HEK293T (cell line): ENCODE measurements at regions not wholly inside any gene's neighbourhood (a gene's known extent, or its start where the extent isn't known, plus 50 kb on each side); places are given as distances from the start of the nearest gene placed in this dataset.

Experiments used
- CTCF ChIA-PET: fragments of 350-600 bp; formaldehyde crosslinking; extraction: SDS; loops from one replicate; lab custom pipeline; 2021; ENCODE audit warnings: antibody characterized with exemption, inconsistent platforms; lab: Yijun Ruan, JAX
- POLR2A ChIA-PET: fragments of 350-600 bp; formaldehyde crosslinking; extraction: SDS; loops from one replicate; lab custom pipeline; 2020; ENCODE audit warnings: antibody characterized with exemption, inconsistent platforms; lab: Yijun Ruan, JAX
- DNase-seq: peaks from one replicate; pipeline ENCODE4 v3.0.0; 2012; ENCODE audit warnings: mixed read lengths; ENCODE audit errors: extremely low spot score
- ARNT ChIP-seq: fragments of 450-650 bp; IDR thresholded peaks from 2 replicates; pipeline ENCODE4 v1.6.1; 2017; ENCODE audit warnings: mild to moderate bottlenecking
- BHLHE40 ChIP-seq: fragments of 450-650 bp; IDR thresholded peaks from 2 replicates; pipeline ENCODE4 v1.6.1; 2016; ENCODE audit warnings: mild to moderate bottlenecking, moderate library complexity, borderline replicate concordance
- CTBP1 ChIP-seq: fragments of 450-650 bp; IDR thresholded peaks from 2 replicates; pipeline ENCODE4 v1.6.1; 2016; ENCODE audit warnings: borderline replicate concordance
- ELF4 ChIP-seq: fragments of 450-650 bp; IDR thresholded peaks from 2 replicates; pipeline ENCODE4 v1.6.1; 2017; ENCODE audit warnings: antibody characterized with exemption
- FOXA1 ChIP-seq: fragments of 450-650 bp; IDR thresholded peaks from 2 replicates; pipeline ENCODE4 v1.6.1; 2016; ENCODE audit warnings: mild to moderate bottlenecking
- FOXK2 ChIP-seq: fragments of 450-650 bp; IDR thresholded peaks from 2 replicates; pipeline ENCODE4 v1.6.1; 2016; ENCODE audit warnings: mild to moderate bottlenecking
- FOXM1 ChIP-seq: fragments of 450-650 bp; IDR thresholded peaks from 2 replicates; pipeline ENCODE4 v1.6.1; 2017; ENCODE audit warnings: mild to moderate bottlenecking, borderline replicate concordance
- HDGF ChIP-seq: fragments of 450-650 bp; IDR thresholded peaks from 2 replicates; pipeline ENCODE4 v1.6.1; 2017; ENCODE audit warnings: antibody characterized with exemption, borderline replicate concordance
- L3MBTL2 ChIP-seq: fragments of 450-650 bp; conservative IDR thresholded peaks from 2 replicates; pipeline ENCODE4 v1.6.1; 2016; ENCODE audit warnings: mild to moderate bottlenecking
- LEF1 ChIP-seq: fragments of 450-650 bp; IDR thresholded peaks from 2 replicates; pipeline ENCODE4 v1.6.1; 2017; ENCODE audit warnings: mild to moderate bottlenecking, borderline replicate concordance
- NFRKB ChIP-seq: fragments of 450-650 bp; IDR thresholded peaks from 2 replicates; pipeline ENCODE4 v1.6.1; 2016; ENCODE audit warnings: mild to moderate bottlenecking, moderate library complexity
- PKNOX1 ChIP-seq: fragments of 450-650 bp; IDR thresholded peaks from 2 replicates; pipeline ENCODE4 v1.6.1; 2016
- SP1 ChIP-seq: fragments of 450-650 bp; IDR thresholded peaks from 2 replicates; pipeline ENCODE4 v1.6.1; 2017
- SUZ12 ChIP-seq: fragments of 450-650 bp; IDR thresholded peaks from 2 replicates; pipeline ENCODE4 v1.6.1; 2016; ENCODE audit warnings: mild to moderate bottlenecking
- TARDBP ChIP-seq: fragments of 450-650 bp; IDR thresholded peaks from 2 replicates; pipeline ENCODE4 v1.6.1; 2016
- ZNF384 ChIP-seq: fragments of 450-650 bp; IDR thresholded peaks from 2 replicates; pipeline ENCODE4 v1.6.1; 2016

- ChIA-PET CTCF (interaction anchor here (0.6 to 1.1 kb wide), 2 partner anchors 275 to 453 kb away, joined by 3 to 5 read pairs; no protein-coding TSS in a partner anchor), POLR2A (no interaction called here)
- peak; percentile 36 for DNase-seq
- no peak for TF ChIP-seq BHLHE40
- no peak for TF ChIP-seq ELF4
- no peak for TF ChIP-seq CTBP1
- no peak for TF ChIP-seq FOXM1
- no peak for TF ChIP-seq SP1
- no peak for TF ChIP-seq LEF1
- TF ChIP-seq ZNF384: no peak
- no peak for TF ChIP-seq HDGF
- no peak for TF ChIP-seq L3MBTL2
- no peak for TF ChIP-seq ARNT
- no peak for TF ChIP-seq TARDBP
- no peak for TF ChIP-seq SUZ12
- no peak for TF ChIP-seq NFRKB
- no peak for TF ChIP-seq FOXA1
- TF ChIP-seq PKNOX1: no peak
- no peak for TF ChIP-seq FOXK2
These were observed 127.9 kb upstream of the NOL4 start for GRCh38 chr18:34352385-34353163.

GRCh38 chr18:34354351-34354750 is 129.6 kb upstream of the NOL4 start:
- ChIA-PET CTCF (no interaction called here), POLR2A (no interaction called here)
- TF ChIP-seq ELF4: no peak
- no peak for TF ChIP-seq CTBP1
- no peak for TF ChIP-seq L3MBTL2
- TF ChIP-seq FOXK2: no peak
- no peak for DNase-seq

GRCh38 chr18:34357944-34358580 is 133.3 kb upstream of the NOL4 start:
- ChIA-PET CTCF (no interaction called here), POLR2A (no interaction called here)
- DNase-seq: no peak
- TF ChIP-seq BHLHE40 (no peak), FOXA1 (no peak), TARDBP (no peak), ELF4 (no peak), NFRKB (no peak), FOXM1 (no peak), FOXK2 (no peak), SUZ12 (no peak), PKNOX1 (no peak), ZNF384 (no peak), ARNT (no peak)

- ChIA-PET CTCF (no interaction called here), POLR2A (no interaction called here)
- no peak for DNase-seq
- TF ChIP-seq BHLHE40 (no peak), SUZ12 (no peak), SP1 (no peak), ELF4 (no peak)
These were observed 134.2 kb upstream of the NOL4 start for GRCh38 chr18:34358923-34359322.

- POLR2A ChIA-PET: no interaction called here
These were observed 140.0 kb upstream of the NOL4 start for GRCh38 chr18:34364699-34365098.

More at GRCh38 chr18:34364699-34365098, 140.0 kb upstream of the NOL4 start:
- TF ChIP-seq ZNF384 (no peak), NFRKB (no peak), TARDBP (no peak), SUZ12 (no peak), PKNOX1 (no peak), LEF1 (no peak), L3MBTL2 (no peak), ARNT (no peak), BHLHE40 (no peak), FOXA1 (no peak), ELF4 (no peak)
- CTCF ChIA-PET: no interaction called here
- no peak for DNase-seq
